CD4-positive, alpha-beta T cell treated with Interleukin-15 for 4 hours (primary cell): ENCODE measurements at regions not wholly inside any gene's neighbourhood (a gene's known extent, or its start where the extent isn't known, plus 50 kb on each side); places are given as distances from the start of the nearest gene placed in this dataset.
"Not testable (repeated sequence)": the region's sequence is repeated elsewhere in the genome, so short reads cannot be mapped to it uniquely, and the experiment has no call there.

Experiments used
- DNase-seq: peaks from one replicate; pipeline ENCODE4 v3.0.0-alpha.2; 2020; ENCODE audit warnings: low spot score

- no peak for DNase-seq
These were observed 156.3 kb upstream of the MVB12B start for GRCh38 chr9:126170286-126170823.

GRCh38 chr9:126171641-126172040 is 155.0 kb upstream of the MVB12B start:
- DNase-seq: no peak

GRCh38 chr9:126173401-126173800 is 153.2 kb upstream of the MVB12B start:
- DNase-seq: no peak

- DNase-seq: no peak
These were observed 152.7 kb upstream of the MVB12B start for GRCh38 chr9:126173929-126174328.

GRCh38 chr9:126183266-126183665 is 143.4 kb upstream of the MVB12B start:
- DNase-seq: no peak

- DNase-seq: not testable (repeated sequence)
These were observed 135.6 kb upstream of the MVB12B start for GRCh38 chr9:126190994-126191393.

GRCh38 chr9:126198854-126199253 is 127.8 kb upstream of the MVB12B start:
- DNase-seq: no peak

- DNase-seq: no peak
These were observed 123.3 kb upstream of the MVB12B start for GRCh38 chr9:126203313-126203712.

GRCh38 chr9:126204197-126204596 is 122.4 kb upstream of the MVB12B start:
- no peak for DNase-seq

GRCh38 chr9:126204708-126205225 is 121.9 kb upstream of the MVB12B start:
- DNase-seq: no peak

GRCh38 chr9:126205265-126205664 is 121.4 kb upstream of the MVB12B start:
- no peak for DNase-seq

GRCh38 chr9:126205845-126206498 is 120.7 kb upstream of the MVB12B start:
- DNase-seq: no peak

GRCh38 chr9:126207256-126207655 is 119.4 kb upstream of the MVB12B start:
- DNase-seq: no peak

GRCh38 chr9:126208216-126208758 is 118.3 kb upstream of the MVB12B start:
- DNase-seq: no peak

GRCh38 chr9:126211441-126212074 is 115.1 kb upstream of the MVB12B start:
- no peak for DNase-seq

GRCh38 chr9:126215486-126215885 is 111.1 kb upstream of the MVB12B start:
- DNase-seq: no peak

GRCh38 chr9:126216826-126217225 is 109.8 kb upstream of the MVB12B start:
- DNase-seq: no peak

- no peak for DNase-seq
These were observed 109.4 kb upstream of the MVB12B start for GRCh38 chr9:126217250-126217653.

- DNase-seq: no peak
These were observed 108.8 kb upstream of the MVB12B start for GRCh38 chr9:126217797-126218196.

GRCh38 chr9:126218359-126219125 is 108.1 kb upstream of the MVB12B start:
- no peak for DNase-seq

- DNase-seq: no peak
These were observed 107.5 kb upstream of the MVB12B start for GRCh38 chr9:126219166-126219565.

GRCh38 chr9:126219648-126220063 is 107.0 kb upstream of the MVB12B start:
- DNase-seq: no peak
